HFFc6 (cell line): ENCODE measurements at regions not wholly inside any gene's neighbourhood (a gene's known extent, or its start where the extent isn't known, plus 50 kb on each side); places are given as distances from the start of the nearest gene placed in this dataset.

Experiments used
- DNase-seq: peaks from one replicate; pipeline ENCODE4 v3.0.0-alpha.2; 2018
- H3K27ac Mint-ChIP-seq: 2 replicates; pipeline ENCODE4 v1.8.0; 2020; ENCODE audit warnings: mild to moderate bottlenecking, mixed read lengths
- H3K27me3 Mint-ChIP-seq: 2 replicates; pipeline ENCODE4 v1.8.0; 2021; ENCODE audit warnings: mild to moderate bottlenecking, moderate library complexity, mixed read lengths; ENCODE audit not compliant: insufficient read depth
- H3K36me3 Mint-ChIP-seq: 2 replicates; pipeline ENCODE4 v1.8.0; 2021; ENCODE audit warnings: low read depth, mixed read lengths
- H3K4me1 Mint-ChIP-seq: 2 replicates; pipeline ENCODE4 v1.8.0; 2020; ENCODE audit warnings: low read depth, mixed read lengths
- H3K4me3 Mint-ChIP-seq: 2 replicates; pipeline ENCODE4 v1.8.0; 2020; ENCODE audit warnings: mild to moderate bottlenecking, moderate library complexity, mixed read lengths
- H3K9me3 Mint-ChIP-seq: 2 replicates; pipeline ENCODE4 v1.8.0; 2020; ENCODE audit warnings: mild to moderate bottlenecking, mixed read lengths
- CTCF ChIP-seq: fragments of 200-600 bp; sonication (generic); IDR thresholded peaks from 2 replicates; pipeline ENCODE4 v1.5.0; 2021; ENCODE audit warnings: antibody characterized with exemption, mild to moderate bottlenecking

- Mint-ChIP-seq H3K4me3 (no peak overlapping the region), H3K27ac (no peak overlapping the region), H3K4me1 (no peaks in the 10 kb centered on the region), H3K27me3 (no peaks in the 10 kb centered on the region; the same call in 1 of the 2 replicates), H3K36me3 (no peaks in the 10 kb centered on the region), H3K9me3 (peaks cover 25% of the 10 kb centered on the region)
- TF ChIP-seq CTCF: no peak
- no peak for DNase-seq
Observed at GRCh38 chr3:165442061-165442460, 245.9 kb upstream of the SLITRK3 start.

- no peak for DNase-seq
- Mint-ChIP-seq H3K4me3 (no peak overlapping the region), H3K9me3 (peaks cover 32% of the 10 kb centered on the region), H3K27me3 (no peaks in the 10 kb centered on the region), H3K4me1 (no peaks in the 10 kb centered on the region), H3K27ac (no peak overlapping the region), H3K36me3 (no peaks in the 10 kb centered on the region)
- TF ChIP-seq CTCF: no peak
Observed at GRCh38 chr3:165440380-165440779, 244.2 kb upstream of the SLITRK3 start.

GRCh38 chr3:165439765-165440164 lies 243.6 kb upstream of the SLITRK3 start:
- Mint-ChIP-seq H3K4me1 (no peaks in the 10 kb centered on the region), H3K36me3 (no peaks in the 10 kb centered on the region; the same call in 1 of the 2 replicates), H3K9me3 (peaks cover 38% of the 10 kb centered on the region), H3K27me3 (no peaks in the 10 kb centered on the region), H3K4me3 (no peak overlapping the region), H3K27ac (no peak overlapping the region)
- TF ChIP-seq CTCF: no peak
- no peak for DNase-seq

GRCh38 chr3:165434516-165434915 lies 238.3 kb upstream of the SLITRK3 start:
- H3K4me1 Mint-ChIP-seq: no peaks in the 10 kb centered on the region

GRCh38 chr3:165406425-165406824 lies 210.2 kb upstream of the SLITRK3 start:
- H3K27me3 Mint-ChIP-seq: no peaks in the 10 kb centered on the region; the same call in 1 of the 2 replicates
- no peak for TF ChIP-seq CTCF
- H3K4me1 Mint-ChIP-seq: no peaks in the 10 kb centered on the region
- no peaks in the 10 kb centered on the region for H3K36me3 Mint-ChIP-seq
- DNase-seq: no peak
- H3K9me3 Mint-ChIP-seq: peaks cover 37% of the 10 kb centered on the region
- H3K27ac Mint-ChIP-seq: no peak overlapping the region
- no peak overlapping the region for H3K4me3 Mint-ChIP-seq

More at GRCh38 chr3:165434516-165434915, 238.3 kb upstream of the SLITRK3 start:
- H3K9me3 Mint-ChIP-seq: peaks cover 60% of the 10 kb centered on the region
- no peak overlapping the region for H3K4me3 Mint-ChIP-seq
- H3K36me3 Mint-ChIP-seq: no peaks in the 10 kb centered on the region; the same call in 1 of the 2 replicates
- TF ChIP-seq CTCF: no peak
- no peak overlapping the region for H3K27ac Mint-ChIP-seq
- DNase-seq: no peak
- H3K27me3 Mint-ChIP-seq: no peaks in the 10 kb centered on the region
